NCI-H187 treated with DMSO at 0.1 percent for 48 hours (cell line): ENCODE measurements at regions not wholly inside any gene's neighbourhood (a gene's known extent, or its start where the extent isn't known, plus 50 kb on each side); places are given as distances from the start of the nearest gene placed in this dataset.

ENCODE experiments used
- DNase-seq: peaks from one replicate; lab custom pipeline; 2025; lab: John Stamatoyannopoulos, UW

GRCh38 chr6:91383207-91383606 is 796.3 kb upstream of the MAP3K7 start:
- DNase-seq = no peak

DNA sequence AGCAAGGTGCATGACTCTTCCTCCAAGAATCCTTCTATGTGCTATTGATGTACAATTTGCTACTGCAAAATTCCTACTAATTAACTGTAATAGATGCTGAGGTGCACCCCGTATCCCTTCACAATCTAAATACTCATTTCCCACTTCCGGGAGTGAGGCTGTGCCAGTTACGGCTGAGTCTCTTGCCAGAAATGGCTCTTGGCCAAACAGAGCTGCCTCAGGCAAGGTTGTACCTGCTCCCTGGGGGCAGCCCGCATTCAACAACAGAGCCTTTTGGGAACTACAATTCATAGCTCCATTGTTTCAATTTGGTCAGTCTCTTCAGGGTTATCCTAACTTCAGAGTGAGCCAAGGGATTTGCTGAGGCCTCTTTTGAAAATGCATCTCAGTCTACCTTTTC is 789.8 kb upstream of the MAP3K7 start:
- no peak for DNase-seq

GRCh38 chr6:91366781-91367180 is 779.9 kb upstream of the MAP3K7 start:
- DNase-seq = no peak

- no peak for DNase-seq
These were observed 772.1 kb upstream of the MAP3K7 start for GRCh38 chr6:91358986-91359385.

DNA sequence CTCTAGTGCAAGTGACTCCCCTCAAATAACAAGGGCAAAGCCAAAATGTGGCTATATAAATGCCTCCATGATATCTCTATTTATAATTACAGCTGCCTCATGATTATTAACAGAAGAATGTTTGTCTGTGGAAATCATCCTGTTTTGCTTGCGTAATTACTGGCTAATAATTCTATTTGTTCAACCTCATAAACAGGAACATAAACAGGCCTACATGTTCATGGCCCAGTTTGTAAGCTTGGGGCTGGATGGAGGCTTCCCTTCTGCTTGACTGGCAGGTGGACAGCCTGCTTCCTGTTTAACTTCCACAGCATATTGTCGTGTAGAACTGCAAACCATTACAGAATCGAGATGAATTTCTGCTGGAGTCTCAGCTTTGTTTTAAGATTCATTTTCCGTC is 766.0 kb upstream of the MAP3K7 start:
- no peak for DNase-seq

DNA sequence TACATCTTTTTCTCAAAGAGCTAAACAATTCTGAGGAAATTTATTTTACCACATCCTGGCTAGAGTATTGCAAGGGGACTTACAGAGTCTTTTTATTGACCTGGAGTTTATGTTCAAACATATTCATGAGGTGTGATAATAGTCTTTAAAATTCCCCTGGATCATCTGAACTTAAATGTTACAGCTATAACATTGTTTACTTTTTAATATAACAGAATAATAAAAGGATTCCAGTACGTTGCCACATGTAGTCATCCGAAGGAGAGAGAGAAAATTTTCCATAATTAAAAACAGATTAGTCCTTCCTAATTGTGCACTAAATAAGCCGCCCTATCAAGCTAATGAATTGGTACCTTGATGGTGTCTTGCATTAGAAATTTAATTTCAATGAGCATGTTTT is 765.4 kb upstream of the MAP3K7 start:
- DNase-seq = no peak

GRCh38 chr6:91350146-91350908 is 763.5 kb upstream of the MAP3K7 start:
- no peak for DNase-seq

DNA sequence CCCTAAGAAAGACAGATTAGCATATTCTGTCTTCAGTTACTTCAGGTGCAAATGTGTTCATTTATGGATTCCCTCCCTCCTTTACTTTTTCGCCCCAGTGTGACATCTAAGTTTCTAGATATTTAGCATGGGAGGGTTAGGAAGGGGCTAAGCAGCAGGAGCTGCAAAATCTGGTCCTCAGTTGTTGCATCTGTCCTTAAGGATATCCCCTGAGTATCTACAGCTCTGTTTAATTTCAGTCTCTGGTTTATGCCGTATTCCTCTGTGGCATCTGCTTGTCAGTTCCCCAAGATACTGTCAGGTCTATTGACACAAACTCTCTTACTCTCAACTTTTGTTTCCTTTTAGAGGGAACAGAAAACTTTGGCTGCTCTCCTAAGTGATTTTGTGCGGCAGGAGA is 754.6 kb upstream of the MAP3K7 start:
- no peak for DNase-seq

- no peak for DNase-seq
These were observed 754.1 kb upstream of the MAP3K7 start for GRCh38 chr6:91340896-91341395.

DNA sequence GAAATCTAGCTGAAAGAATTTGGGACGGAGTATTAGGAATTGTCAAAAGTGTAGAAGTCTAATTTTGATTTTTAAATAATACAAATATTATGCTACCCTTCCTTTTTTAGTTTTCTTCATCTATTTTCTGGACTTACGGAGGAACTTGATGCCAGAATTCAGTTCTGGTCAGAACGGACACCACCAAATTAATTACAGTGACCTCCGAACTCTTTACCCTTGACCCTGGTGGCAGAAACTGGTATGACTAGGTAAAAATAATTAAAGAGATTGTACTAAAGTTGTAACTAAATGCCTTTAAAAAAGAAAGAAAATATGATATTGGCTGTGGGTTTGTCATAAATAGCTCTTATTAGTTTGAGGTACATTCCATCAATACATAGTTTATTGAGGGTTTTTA is 751.1 kb upstream of the MAP3K7 start:
- DNase-seq = no peak

DNA sequence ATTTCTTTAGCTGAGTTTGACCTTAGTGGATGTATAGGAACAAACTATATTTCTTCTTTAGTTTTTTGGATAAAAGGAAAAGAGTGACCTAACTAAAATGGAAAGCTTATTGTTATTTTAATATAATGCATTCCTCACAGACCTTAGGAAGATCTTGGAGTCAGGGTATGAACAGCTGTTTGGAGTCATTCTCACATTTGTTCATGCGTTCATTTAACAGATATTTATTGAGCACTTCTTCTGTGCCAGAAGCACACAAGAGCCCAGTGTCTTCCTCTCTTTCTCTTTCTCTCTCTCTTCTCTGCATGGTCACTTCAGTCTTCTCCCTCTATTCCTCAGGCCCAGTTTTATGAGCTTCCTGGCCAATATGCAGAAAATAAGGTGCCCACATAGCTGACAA is 744.0 kb upstream of the MAP3K7 start:
- no peak for DNase-seq

GRCh38 chr6:91328241-91328640 is 741.4 kb upstream of the MAP3K7 start:
- peak; percentile 54 for DNase-seq

- DNase-seq = no peak
These were observed 737.8 kb upstream of the MAP3K7 start for GRCh38 chr6:91324711-91325110.

DNA sequence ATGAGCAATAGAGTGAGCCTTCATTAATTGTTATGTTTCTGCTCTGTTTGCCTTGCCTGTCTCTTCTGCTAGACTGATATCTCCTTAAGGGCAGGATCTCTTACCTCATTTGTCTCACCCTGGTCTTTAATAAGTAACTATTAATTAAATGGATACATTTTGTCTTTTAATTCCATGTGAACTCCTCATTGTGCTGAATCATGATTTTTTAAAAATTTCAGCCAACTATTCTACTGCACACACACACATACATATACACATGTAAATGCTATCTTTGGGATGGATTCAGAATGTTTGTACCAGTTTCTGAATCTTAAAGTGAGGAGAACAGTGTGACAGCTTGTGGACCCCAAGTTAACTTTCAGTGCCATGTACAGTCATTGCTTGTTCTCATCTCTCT is 731.1 kb upstream of the MAP3K7 start:
- no peak for DNase-seq

- no peak for DNase-seq
These were observed 730.5 kb upstream of the MAP3K7 start for GRCh38 chr6:91317247-91317835.

- no peak for DNase-seq
These were observed 723.3 kb upstream of the MAP3K7 start for GRCh38 chr6:91310178-91310577.

DNA sequence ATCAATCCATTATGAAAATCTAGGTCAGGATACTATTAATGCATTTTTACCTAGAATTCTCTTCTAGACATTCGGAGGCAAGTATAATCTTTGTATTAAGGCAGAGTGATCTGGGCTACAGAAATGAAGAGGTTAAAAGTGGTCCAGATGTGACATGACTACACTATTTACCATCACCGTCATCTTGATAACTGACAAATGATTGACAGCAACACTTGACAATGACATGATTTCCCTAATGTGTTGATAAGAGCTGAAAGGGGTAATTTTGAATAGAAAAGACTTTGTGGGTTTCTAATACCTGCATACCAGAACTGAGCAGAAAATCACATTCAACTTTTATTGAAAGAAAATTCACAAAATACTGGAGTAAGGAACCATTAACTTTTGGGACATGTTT is 718.9 kb upstream of the MAP3K7 start:
- no peak for DNase-seq

DNA sequence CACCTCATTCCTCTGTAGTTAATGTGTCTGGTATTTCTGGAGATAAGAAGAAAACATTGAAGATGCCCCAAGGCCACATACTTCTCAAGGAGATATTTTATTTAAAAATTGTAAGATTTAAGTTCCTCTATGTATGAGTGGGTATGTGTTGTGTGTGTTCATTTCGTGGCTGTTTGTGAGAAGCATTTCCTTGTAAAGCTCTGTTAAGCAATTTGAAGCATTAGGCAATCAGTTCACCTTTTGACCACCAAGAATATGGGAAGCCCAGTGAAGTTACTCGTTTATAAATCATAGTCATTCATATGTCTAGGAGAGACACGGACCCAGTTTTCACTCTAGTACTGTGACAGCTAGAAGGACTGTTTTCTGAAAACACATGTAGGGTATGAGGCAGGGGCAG is 717.6 kb upstream of the MAP3K7 start:
- no peak for DNase-seq

DNA sequence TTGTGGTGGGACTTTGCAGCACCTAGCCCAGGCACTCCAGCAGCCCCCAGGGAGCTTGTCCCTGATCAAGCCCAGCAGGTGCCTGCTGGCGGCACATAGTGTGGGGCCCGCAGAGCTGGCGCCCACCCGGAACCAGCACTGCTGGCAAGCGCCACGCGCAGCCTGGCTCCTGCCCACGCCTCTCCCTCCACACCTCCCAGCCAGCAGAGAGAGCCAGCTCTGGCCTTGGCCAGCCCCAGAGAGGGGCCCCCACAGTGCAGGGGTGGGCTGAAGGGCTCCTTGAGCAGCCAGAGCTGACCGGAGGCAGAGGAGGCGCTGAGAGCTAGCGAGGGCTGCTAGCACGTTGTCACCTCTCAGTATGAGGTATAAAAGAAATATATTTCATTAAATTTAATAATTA is 716.5 kb upstream of the MAP3K7 start:
- DNase-seq = no peak

DNA sequence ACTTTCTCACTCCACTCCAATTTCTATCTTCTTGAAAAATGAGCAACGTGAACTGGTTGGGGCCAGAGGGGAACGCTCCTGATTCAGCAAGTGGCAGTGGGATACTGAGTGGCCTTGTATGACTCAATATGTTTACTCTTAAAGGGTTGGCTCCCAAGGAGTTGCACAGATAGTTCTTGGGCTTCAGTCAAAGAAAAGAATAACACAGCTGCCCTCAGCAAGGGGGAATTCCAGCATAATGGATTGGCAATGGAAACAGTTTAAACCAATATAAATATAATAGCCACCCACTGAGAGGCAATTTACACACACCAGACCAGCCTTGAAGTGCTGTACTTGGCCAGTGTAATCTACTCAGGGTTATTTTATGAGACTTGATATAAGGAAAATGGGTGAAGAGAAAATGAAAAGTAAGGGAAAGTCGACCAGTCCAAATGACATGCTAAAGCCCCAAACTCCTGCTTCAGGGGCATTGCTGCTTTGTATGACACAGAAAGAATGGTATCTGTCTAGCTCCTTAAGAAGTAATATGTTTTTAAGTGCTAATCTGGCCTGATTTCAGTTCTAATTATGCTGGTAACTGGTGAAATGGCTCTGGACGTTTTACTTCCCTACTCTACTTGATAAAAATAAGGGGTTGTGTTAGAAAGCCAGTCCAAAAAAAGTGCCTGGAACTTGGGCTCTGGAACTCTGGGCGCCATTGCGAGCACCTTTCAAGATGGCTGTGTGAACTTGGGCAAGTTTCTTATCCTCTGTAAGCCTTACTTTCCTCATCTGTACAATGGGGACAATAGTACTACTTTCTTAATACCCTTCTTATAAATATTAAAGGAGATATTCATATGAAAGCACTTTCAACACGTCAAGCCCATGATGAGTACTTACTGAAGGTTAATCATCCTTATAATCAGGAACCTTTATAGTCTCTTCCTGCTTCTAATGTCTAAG is 712.9 kb upstream of the MAP3K7 start:
- DNase-seq = peak; percentile 15

DNA sequence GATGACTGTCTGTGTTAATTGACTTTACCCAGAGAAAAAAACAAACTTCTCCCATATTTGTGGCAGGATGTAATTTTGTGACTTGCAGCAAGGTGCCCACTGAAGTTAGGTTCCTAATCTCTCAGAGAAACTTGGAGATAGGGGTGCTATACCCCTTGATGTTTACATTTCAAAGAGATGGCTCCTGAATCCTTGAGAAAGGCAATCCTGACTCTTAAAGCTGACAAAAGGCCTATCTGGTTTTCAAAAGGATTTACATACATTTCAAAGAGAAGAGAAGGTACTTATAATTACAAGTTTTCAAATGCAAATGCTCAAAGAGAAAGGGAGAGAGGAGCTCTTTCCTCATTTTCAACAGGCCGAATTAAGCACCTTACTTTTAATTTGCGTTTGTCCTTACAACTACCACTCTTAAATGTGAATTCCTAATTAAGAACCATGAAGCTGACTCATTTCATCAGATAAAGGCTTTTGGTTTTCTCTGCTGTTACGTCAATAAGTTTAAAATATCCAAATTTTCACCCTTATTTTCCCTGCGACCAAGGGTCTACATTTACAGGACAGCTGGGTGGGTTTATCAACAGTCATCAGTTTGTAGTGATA is 711.8 kb upstream of the MAP3K7 start:
- no peak for DNase-seq

GRCh38 chr6:91293395-91293794 is 706.5 kb upstream of the MAP3K7 start:
- no peak for DNase-seq
